GM21515 (cell line): ENCODE measurements at regions not wholly inside any gene's neighbourhood (a gene's known extent, or its start where the extent isn't known, plus 50 kb on each side); places are given as distances from the start of the nearest gene placed in this dataset.

Experiments used
- ATAC-seq: cut with Tn5 transposase; IDR thresholded peaks from one replicate; pipeline ENCODE4 v1.9.1; 2021; ENCODE audit not compliant: unreplicated experiment

GRCh38 chr4:108301545-108302251 lies 133.0 kb upstream of the LEF1 start:
- no peak for ATAC-seq

GRCh38 chr4:108297605-108298004 lies 128.9 kb upstream of the LEF1 start:
- ATAC-seq = no peak

GRCh38 chr4:108292229-108292628 lies 123.5 kb upstream of the LEF1 start:
- ATAC-seq = no peak

GRCh38 chr4:108291137-108291536 lies 122.4 kb upstream of the LEF1 start:
- no peak for ATAC-seq

DNA sequence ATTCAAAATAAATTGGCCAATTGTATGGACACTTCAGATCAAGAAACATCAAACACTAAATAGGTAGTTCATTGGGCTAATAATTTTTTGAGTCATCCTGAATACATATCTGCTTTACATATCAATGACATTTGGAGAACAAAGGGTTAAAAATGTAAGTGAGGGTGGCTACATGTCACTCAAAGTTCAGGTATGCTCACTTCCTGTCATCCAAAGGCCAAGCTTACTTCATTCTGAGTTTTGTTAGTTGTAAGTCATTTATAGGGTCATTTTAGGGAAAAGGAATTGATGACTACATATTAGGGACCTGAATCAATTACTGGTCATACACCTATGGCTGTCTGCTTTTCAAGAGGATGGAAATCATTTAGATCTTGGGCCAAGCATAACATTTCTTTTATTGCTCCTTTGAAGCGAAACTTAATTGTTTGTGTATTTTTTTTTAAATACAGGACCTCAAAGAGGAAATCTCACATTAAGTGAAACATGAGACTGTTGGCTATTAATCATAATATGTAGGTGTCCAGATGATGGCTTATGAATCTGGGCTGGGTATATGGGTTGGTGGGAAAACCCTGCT lies 119.2 kb upstream of the LEF1 start:
- ATAC-seq = no peak

DNA sequence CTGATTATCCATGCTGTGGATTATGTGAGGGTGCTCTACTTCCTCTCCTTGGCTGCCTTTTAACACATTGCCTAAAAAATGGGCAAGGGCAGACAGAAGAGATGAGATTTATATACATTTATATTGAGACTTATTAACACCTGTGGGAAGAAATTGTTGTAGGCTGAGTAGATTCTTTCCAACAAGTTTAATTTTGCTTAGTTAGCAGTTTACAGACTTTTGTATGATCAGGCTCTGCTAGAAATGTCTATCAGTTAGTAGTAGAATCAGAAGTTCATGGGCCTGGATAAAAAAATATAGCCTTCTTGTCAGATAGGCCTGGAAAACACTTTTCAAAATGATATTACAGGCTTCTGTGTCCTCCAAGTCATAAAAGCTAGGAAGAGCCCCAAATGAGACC lies 111.3 kb upstream of the LEF1 start:
- ATAC-seq = no peak

GRCh38 chr4:108276690-108277089 lies 108.0 kb upstream of the LEF1 start:
- ATAC-seq = no peak

GRCh38 chr4:108272986-108273385 lies 104.3 kb upstream of the LEF1 start:
- no peak for ATAC-seq

- no peak for ATAC-seq
Observed at GRCh38 chr4:108272561-108272960, 103.8 kb upstream of the LEF1 start.

DNA sequence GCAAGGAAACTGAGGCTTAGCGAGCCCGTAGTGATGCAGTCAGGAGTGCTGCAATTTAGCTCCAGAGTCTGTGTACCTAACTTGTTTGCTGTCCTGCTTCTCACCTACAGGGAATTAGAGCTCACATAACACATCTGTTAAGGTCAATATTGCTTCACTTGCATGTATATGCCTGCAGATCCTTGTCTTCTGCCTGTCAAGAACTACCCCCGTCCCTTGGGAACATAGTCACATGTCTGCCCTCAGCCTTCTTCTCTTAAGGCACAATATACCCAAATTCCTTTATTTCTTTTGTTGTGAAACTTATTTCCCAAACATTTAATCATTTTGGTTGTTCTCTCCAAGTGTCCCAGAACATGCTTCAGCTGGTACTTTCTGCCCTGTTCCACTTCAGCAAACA lies 103.3 kb upstream of the LEF1 start:
- ATAC-seq = no peak

DNA sequence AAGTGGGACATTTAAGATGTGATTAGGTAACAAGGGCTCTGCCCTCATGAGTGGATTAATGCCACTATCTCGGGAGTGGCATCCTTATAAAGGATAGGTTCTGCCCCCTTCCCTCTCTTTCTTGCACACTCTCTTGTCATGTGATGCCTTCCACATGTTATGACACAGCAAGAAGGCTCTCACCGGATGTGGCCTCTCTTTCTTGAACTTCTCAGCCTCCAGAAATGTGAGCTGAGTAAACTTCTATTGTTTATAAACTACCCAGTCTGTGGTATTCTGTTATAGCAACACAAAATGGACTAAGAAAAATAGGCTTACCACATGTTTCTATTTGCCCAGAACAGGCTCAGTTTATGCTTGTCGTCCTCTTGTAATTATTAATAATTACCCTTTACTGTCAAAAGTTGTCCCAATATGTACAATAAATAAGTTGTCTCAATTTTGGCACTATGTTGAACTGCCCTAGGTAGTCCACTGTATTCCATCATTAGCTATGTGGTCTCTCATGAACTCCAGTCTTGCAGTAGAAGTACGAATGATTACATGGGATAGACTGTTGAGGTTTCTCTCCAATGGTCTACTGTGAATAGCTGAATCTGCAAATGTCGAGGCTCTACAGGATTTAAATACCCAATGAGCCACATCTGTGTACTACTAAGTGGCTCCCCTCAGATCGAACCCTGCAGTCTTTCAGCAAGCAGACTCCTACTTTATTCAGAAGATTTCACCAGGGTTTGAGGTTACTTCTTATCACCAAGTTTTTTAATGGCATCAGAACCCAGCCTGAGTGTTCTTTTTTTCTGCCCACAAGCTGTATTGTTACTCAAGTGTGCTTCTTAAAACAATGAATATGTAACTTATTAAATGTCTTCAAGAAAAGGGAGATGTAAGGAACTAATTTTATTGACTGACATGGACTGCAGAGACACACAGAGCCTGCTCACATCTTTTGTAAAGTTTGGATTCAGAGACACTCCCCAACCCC lies 102.0 kb upstream of the LEF1 start:
- no peak for ATAC-seq

DNA sequence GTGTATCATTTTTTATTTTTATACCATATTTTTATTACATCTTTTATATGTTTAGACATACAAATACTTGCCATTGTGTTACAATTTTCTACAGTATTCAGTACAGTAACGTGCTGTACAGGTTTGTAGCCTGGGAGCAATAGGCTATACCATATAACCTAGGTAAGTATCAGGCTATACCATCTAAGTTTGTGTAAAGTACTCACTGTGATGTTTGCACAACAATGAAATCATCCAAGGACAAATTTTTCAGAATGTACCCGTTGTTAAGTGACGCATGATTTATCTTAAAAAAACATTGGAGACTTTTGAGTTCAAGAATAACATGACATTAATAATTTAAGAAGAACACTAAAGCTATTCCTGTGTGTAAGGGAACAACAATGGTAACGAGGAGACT lies 96.0 kb upstream of the LEF1 start:
- no peak for ATAC-seq

- ATAC-seq = no peak
Observed at GRCh38 chr4:108263057-108263456, 94.3 kb upstream of the LEF1 start.

DNA sequence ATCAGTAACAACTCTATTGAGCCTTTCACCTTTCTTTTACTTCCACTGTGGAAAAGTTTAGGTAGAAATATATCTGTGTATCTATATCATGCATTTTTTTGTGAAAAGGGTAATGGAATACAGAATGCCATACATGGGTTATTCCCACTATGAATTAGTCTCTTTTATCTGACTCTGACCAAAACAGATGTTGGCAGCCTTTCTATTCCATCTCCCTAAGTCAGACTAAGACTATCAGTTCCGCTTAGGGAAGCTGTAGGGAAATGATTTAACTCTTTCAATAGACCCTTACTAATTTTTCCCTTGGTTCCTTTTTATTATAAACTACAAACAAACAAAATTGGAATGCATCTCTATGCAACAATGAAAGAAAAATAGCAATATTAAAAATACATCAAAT lies 92.3 kb upstream of the LEF1 start:
- ATAC-seq = no peak

GRCh38 chr4:108256538-108256937 lies 87.8 kb upstream of the LEF1 start:
- ATAC-seq = no peak

DNA sequence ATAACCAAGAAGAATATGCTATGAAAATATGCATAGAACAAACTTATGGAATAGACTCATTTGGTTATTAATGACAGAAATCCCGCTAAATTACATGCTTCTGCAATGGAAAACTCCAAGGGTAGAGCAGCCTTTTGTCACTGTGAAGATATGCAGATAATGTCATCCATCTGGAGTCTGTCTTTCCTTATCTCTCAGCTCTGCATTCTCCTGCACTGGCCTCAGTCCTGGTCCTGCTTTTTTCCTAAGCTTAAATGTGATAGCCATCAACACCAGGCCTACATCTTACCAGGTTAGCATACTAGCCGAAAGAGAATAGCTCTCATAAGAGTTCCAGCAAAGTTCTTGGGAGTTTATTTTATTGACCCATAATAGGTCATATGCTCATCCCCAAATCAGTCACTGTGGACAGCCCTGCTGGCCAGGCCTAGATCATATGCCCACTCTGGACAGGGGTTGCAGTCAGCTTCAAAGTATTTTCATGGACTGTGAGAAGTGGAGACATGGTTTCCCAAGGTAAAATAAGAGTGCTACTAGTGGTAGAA lies 86.5 kb upstream of the LEF1 start:
- no peak for ATAC-seq

DNA sequence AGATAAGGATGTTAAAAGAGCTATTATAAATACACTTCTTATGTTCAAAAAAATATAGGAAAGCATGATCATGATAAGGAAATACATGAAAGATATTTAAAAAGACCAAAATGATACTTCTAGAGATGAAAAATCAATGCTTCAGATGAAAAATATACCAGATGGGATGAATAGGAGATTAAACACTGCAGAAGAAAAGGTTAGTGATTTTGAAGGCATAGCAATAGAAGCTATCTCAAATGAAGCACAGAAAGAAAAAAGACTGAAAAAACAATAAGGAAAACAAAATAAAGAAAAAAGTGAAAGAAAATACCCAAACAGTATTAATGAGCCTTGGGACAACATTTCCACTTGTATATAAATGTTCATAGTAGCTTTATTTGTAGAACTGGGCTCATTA lies 80.7 kb upstream of the LEF1 start:
- no peak for ATAC-seq

DNA sequence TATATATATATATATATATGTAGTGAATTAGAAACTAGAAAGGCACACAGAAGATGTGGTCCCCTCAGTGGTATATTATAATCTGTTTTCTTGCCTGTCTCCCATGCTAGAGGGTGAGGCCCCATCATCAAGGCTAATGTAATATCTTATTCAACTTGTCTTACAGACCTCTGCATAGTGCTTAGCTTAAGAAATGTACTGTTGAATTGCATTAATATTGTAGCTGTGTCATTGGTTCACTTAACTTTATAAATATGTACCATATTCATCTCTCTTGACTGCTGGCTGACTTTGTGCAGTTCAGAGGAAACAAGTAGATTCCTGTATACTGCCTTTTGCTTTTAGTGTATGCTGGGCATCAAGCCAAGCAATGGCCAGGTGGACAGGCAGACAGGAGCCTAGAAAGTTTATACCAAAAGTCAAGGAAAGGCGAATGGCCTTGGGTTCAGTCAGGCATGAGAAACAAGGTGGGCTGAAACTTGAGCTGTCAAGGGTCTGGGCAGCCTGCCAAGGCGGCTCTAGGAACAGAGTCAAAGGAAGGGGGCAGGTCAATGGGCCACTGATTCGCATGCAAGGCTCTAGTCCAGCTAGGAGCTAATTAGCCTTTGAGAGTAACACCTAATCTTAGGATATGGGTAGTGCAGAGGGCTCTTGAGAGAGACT lies 78.8 kb upstream of the LEF1 start:
- ATAC-seq = no peak

DNA sequence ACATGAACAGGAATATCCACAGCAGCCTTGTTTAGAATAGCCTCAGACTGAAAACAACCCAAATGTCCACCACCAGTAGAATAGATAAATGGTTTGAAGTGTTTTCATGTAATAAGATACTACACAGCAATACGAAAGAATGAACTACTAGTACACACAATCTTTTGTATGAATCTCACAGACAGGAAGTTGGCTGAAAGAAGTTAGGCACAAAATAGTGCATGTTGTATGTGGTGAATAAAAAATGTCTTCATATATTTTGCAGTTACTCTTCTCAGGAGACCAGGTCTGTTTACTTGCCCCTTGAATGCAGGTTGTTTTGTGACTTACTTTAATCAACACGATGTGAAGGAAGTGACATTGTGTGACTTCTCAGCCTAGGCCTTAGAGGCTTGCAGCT lies 75.9 kb upstream of the LEF1 start:
- no peak for ATAC-seq

DNA sequence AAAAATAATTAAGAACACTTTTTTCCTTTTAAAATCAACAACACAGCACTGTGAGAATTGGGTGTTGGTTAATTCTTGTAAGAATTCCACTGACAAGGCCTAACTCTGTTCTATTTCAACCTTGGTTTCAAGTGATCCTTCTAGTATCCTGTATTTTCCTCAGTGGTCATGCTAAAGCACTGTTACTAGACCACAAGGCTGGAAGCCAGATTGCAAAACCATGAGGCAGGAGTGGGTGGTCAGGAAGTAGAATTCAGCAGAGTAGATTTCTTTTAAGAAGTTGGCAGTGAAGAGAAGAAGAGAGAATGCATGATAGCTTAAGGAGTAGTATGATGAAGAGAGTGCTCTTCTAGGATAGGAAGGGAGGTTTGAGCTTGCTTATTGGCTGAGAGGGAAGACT lies 71.6 kb upstream of the LEF1 start:
- no peak for ATAC-seq

- ATAC-seq = no peak
Observed at GRCh38 chr4:108237693-108238092, 69.0 kb upstream of the LEF1 start.
